CD4-positive, alpha-beta T cell (primary cell): ENCODE measurements at regions not wholly inside any gene's neighbourhood (a gene's known extent, or its start where the extent isn't known, plus 50 kb on each side); places are given as distances from the start of the nearest gene placed in this dataset.

ENCODE experiments used
- ATAC-seq: fragments of 200-7000 bp; cut with Tn5 transposase; one replicate; pipeline ENCODE4 v1.10.0; 2022; ENCODE audit warnings: mild to moderate bottlenecking; ENCODE audit not compliant: poor library complexity
- CTCF ChIA-PET: fragments of 350-600 bp; sonication (Branson Sonifier 250); formaldehyde crosslinking; loops from one replicate; lab custom pipeline; 2021; ENCODE audit warnings: antibody characterized with exemption, inconsistent platforms; lab: Charles Lee
- POLR2A ChIA-PET: fragments of 350-600 bp; sonication (Branson Sonifier 250); formaldehyde crosslinking; loops from one replicate; lab custom pipeline; 2021; ENCODE audit warnings: antibody characterized with exemption, inconsistent platforms; lab: Charles Lee
- DNase-seq, 14 experiments: peaks; one replicate each; pipeline ENCODE4 v3.0.0-alpha.2; 2013 to 2020; ENCODE audit warnings: mixed read lengths in 2 of 14
- H3K27ac ChIP-seq, 2 donors: one replicate each; pipeline versions ENCODE4 v1.5.1 to v1.7.0; 2013; ENCODE audit warnings: low read length in 2 of 2, low read depth in 1 of 2, mild to moderate bottlenecking in 1 of 2
- H3K27me3 ChIP-seq, 2 experiments: 1 replicate in 1 of 2; 2 replicates in 1 of 2; pipeline versions ENCODE4 v1.6.1 to v1.7.0; 2013; ENCODE audit warnings: low read length in 2 of 2, control low read depth in 1 of 2, mild to moderate bottlenecking in 1 of 2, moderate library complexity in 1 of 2; ENCODE audit not compliant: insufficient read depth in 2 of 2, control insufficient read depth in 1 of 2
- H3K36me3 ChIP-seq: one replicate; pipeline ENCODE4 v1.6.1; 2013; ENCODE audit warnings: low read length, control low read depth; ENCODE audit not compliant: insufficient read depth
- H3K4me1 ChIP-seq: one replicate; pipeline ENCODE4 v1.6.1; 2013; ENCODE audit warnings: low read length, control low read depth; ENCODE audit not compliant: insufficient read depth
- H3K4me3 ChIP-seq: one replicate; pipeline ENCODE4 v1.5.1; 2013; ENCODE audit warnings: mild to moderate bottlenecking, low read length, moderate library complexity
- H3K9me3 ChIP-seq, 2 experiments: 1 replicate in 1 of 2; 2 replicates in 1 of 2; pipeline versions ENCODE4 v1.6.1 to v1.7.0; 2013; ENCODE audit warnings: low read length in 2 of 2, mild to moderate bottlenecking in 2 of 2, control low read depth in 1 of 2, moderate library complexity in 1 of 2; ENCODE audit not compliant: control insufficient read depth in 1 of 2, insufficient read depth in 1 of 2
- H3K27ac Mint-ChIP-seq: one replicate; pipeline ENCODE4 v1.8.0; 2020; ENCODE audit warnings: mixed read lengths
- H3K27me3 Mint-ChIP-seq: one replicate; pipeline ENCODE4 v1.8.0; 2021; ENCODE audit warnings: mixed read lengths
- H3K36me3 Mint-ChIP-seq: one replicate; pipeline ENCODE4 v1.8.0; 2021; ENCODE audit warnings: low read depth, mixed read lengths
- H3K4me1 Mint-ChIP-seq: one replicate; pipeline ENCODE4 v1.8.0; 2021; ENCODE audit warnings: low read depth, mixed read lengths
- H3K4me3 Mint-ChIP-seq: one replicate; pipeline ENCODE4 v1.8.0; 2020; ENCODE audit warnings: mild to moderate bottlenecking, mixed read lengths
- H3K9me3 Mint-ChIP-seq: one replicate; pipeline ENCODE4 v1.8.0; 2020; ENCODE audit warnings: mixed read lengths
- CTCF ChIP-seq: fragments of 200-600 bp; IDR thresholded peaks from one replicate; pipeline ENCODE4 v1.8.0; 2022; ENCODE audit warnings: antibody characterized with exemption, mild to moderate bottlenecking
- intact Hi-C, 2 experiments: fragments of 100-400 bp; cut with DNase I in 1 of 2; cut with micrococcal nuclease in 1 of 2; formaldehyde crosslinking; loops; one replicate each; pipeline versions ENCODE4 v1.15.1 to v1.9.0; 2023 to 2025; cut with DNase I, micrococcal nuclease

- CTCF ChIA-PET = no interaction called here
- Mint-ChIP-seq H3K4me3 (no peak overlapping the region), H3K36me3 (no peaks in the 10 kb centered on the region), H3K4me1 (peaks cover 8% of the 10 kb centered on the region), H3K27me3 (no peaks in the 10 kb centered on the region), H3K27ac (no peak overlapping the region), H3K9me3 (no peaks in the 10 kb centered on the region)
- no peak overlapping the region for H3K27ac ChIP-seq
- DNase-seq (no peak), ATAC-seq (no peak)
- H3K36me3 ChIP-seq = no peaks in the 10 kb centered on the region
- H3K9me3 ChIP-seq = no peaks in the 10 kb centered on the region
- intact Hi-C loops = no loop called here
- no peak for TF ChIP-seq CTCF
- no peak overlapping the region for H3K4me3 ChIP-seq
- POLR2A ChIA-PET = no interaction called here
- peaks cover 6% of the 10 kb centered on the region for H3K4me1 ChIP-seq
- H3K27me3 ChIP-seq = no peaks in the 10 kb centered on the region
These were observed 98.6 kb upstream of the LPP start for GRCh38 chr3:188055388-188055787.

- H3K36me3 ChIP-seq = no peaks in the 10 kb centered on the region
- CTCF ChIA-PET = no interaction called here
- ATAC-seq = no peak
- intact Hi-C loops = no loop called here
- H3K4me1 ChIP-seq = peaks cover 9% of the 10 kb centered on the region
- H3K4me3 Mint-ChIP-seq = no peak overlapping the region
- H3K27me3 ChIP-seq = no peaks in the 10 kb centered on the region
- no peak for DNase-seq
- no peaks in the 10 kb centered on the region for H3K9me3 Mint-ChIP-seq
- H3K27me3 Mint-ChIP-seq = no peaks in the 10 kb centered on the region
- no peaks in the 10 kb centered on the region for H3K36me3 Mint-ChIP-seq
- H3K4me3 ChIP-seq = no peak overlapping the region
- H3K27ac Mint-ChIP-seq = no peak overlapping the region
- POLR2A ChIA-PET = no interaction called here
- no peaks in the 10 kb centered on the region for H3K9me3 ChIP-seq
- peaks cover 16% of the 10 kb centered on the region for H3K4me1 Mint-ChIP-seq
- no peak overlapping the region for H3K27ac ChIP-seq
- TF ChIP-seq CTCF = no peak
These were observed 96.8 kb upstream of the LPP start for GRCh38 chr3:188057124-188057523.

- Histone ChIP-seq H3K4me1 (peaks cover 6% of the 10 kb centered on the region), H3K27ac (no peak overlapping the region), H3K9me3 (no peaks in the 10 kb centered on the region), H3K27me3 (no peaks in the 10 kb centered on the region), H3K36me3 (no peaks in the 10 kb centered on the region), H3K4me3 (no peak overlapping the region)
- ChIA-PET POLR2A (no interaction called here), CTCF (interaction anchor here (1.1 kb wide), 1 partner anchor 110 kb away, joined by 3 read pairs; no protein-coding TSS in a partner anchor)
- DNase-seq = no peak
- no peaks in the 10 kb centered on the region for H3K36me3 Mint-ChIP-seq
- H3K4me1 Mint-ChIP-seq = peaks cover 9% of the 10 kb centered on the region
- no peaks in the 10 kb centered on the region for H3K27me3 Mint-ChIP-seq
- intact Hi-C loops = loop anchor here in 1 of 2 experiments (2.0 kb wide), 1 partner anchor 316 kb away; no protein-coding TSS in a partner anchor
- ATAC-seq = no peak
- no peaks in the 10 kb centered on the region for H3K9me3 Mint-ChIP-seq
- TF ChIP-seq CTCF = no peak
- H3K4me3 Mint-ChIP-seq = no peak overlapping the region
- no peak overlapping the region for H3K27ac Mint-ChIP-seq
These were observed 95.3 kb upstream of the LPP start for GRCh38 chr3:188058569-188059184.
